Astrocyte of the cerebellum (primary cell): ENCODE measurements at regions not wholly inside any gene's neighbourhood (a gene's known extent, or its start where the extent isn't known, plus 50 kb on each side); places are given as distances from the start of the nearest gene placed in this dataset.
A peak's percentile ranks its signal among the peaks of the same experiment; 100 is the strongest.
"Not testable (repeated sequence)": the region's sequence is repeated elsewhere in the genome, so short reads cannot be mapped to it uniquely, and the experiment has no call there.

Source experiments
- DNase-seq: peaks from one replicate; pipeline ENCODE4 v3.0.0-alpha.2; 2011; ENCODE audit warnings: low read depth
- H3K4me3 ChIP-seq: 2 replicates; pipeline ENCODE4 v1.5.1; 2011; ENCODE audit warnings: mild to moderate bottlenecking, low read depth, low read length, moderate library complexity
- CTCF ChIP-seq: IDR thresholded peaks from 2 replicates; pipeline ENCODE4 v1.5.1; 2012; ENCODE audit warnings: low read length, low read depth, moderate library complexity, mild to moderate bottlenecking; ENCODE audit errors: missing control alignments
- in situ Hi-C: cut with HindIII; loops from 2 replicates; pipeline ENCODE4 v1.10.0; 2017; ENCODE audit warnings: low sequenced_read_pairs

- no peak overlapping the region for H3K4me3 ChIP-seq
- no peak for TF ChIP-seq CTCF
- in situ Hi-C loops = no loop called here
- DNase-seq = peak; percentile 45
Observed at GRCh38 chr12:25615119-25615518, 62.0 kb upstream of the LMNTD1 start.

DNA sequence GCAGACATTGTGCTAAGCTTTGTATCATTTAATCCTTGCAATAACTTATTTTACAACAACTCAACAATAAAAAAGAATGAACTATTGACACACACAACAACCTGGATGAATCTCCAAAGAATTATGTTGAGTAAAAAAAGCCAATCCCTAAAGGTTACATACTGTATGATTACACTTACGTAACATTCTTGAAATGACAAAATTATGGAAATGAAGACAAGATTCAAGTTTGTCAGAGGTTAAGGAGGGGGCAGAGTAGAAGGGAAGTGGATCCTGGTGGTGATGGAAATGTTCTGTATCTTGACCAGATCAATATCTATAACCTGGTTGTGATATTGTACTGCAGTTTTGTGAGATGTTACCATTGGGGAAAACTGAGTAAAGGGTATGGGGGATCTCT lies 63.2 kb upstream of the LMNTD1 start:
- in situ Hi-C loops = no loop called here
- DNase-seq = no peak
- no peak for TF ChIP-seq CTCF
- no peak overlapping the region for H3K4me3 ChIP-seq

GRCh38 chr12:25617991-25618390 lies 64.9 kb upstream of the LMNTD1 start:
- no peak for DNase-seq
- in situ Hi-C loops = no loop called here
- H3K4me3 ChIP-seq = no peak overlapping the region
- TF ChIP-seq CTCF = no peak

DNA sequence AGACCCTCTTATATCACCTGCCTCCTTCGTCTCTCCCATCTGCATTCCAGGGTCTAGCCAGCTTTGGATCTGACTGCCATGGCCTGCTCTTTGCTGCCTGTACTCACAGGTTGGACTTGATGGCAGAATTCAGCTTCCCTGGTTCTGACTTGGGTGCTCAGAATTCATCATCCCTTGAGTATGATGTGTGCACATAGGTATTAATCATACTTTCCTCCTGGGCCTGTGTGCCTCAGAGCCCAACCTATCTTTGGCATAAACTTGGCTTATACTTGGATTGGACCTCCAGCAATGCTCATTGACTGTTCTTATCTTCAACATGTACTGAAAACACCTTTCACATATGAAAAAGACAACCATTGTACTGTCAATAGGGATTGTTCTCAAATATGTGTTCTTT lies 70.7 kb upstream of the LMNTD1 start:
- no peak for DNase-seq
- in situ Hi-C loops = no loop called here
- H3K4me3 ChIP-seq = no peak overlapping the region
- no peak for TF ChIP-seq CTCF

DNA sequence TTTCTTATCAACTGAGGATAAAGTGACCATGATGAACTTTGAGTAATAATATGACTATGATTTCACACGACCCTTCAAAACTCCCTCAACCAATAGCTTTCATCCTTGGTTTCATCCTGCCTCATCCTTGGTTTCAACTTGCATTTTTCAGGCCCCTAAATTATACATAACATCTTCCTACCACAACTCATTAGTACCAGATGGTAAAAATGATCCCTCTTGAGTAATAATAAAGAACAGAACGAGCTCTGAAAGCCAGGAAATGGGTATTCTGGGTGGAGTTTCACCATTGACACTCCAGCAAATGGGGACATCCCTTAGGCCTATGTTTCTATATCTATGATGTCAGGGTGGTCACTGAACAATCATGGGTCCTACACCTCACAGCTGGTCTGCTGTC lies 72.1 kb upstream of the LMNTD1 start:
- no peak overlapping the region for H3K4me3 ChIP-seq
- in situ Hi-C loops = no loop called here
- no peak for TF ChIP-seq CTCF
- DNase-seq = no peak

DNA sequence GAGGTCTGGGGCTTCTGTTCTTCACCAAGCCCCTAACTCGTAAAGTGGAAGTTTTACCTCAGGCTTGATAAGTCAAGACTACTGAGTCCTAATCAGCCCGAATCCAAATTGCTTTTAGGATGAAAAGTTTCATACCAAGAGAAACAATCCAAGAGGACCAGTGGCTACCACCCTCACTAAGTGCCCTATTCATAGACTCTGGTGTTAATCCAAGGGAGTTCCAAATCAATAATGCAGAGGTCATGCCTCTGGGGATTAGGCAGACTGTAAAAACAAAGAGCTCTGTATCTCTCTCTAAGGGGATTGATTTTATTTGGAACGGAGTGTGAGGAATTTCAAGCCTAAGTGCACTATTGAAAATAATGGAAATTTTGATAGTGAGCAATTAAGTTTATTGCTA lies 76.3 kb upstream of the LMNTD1 start:
- in situ Hi-C loops = no loop called here
- H3K4me3 ChIP-seq = no peak overlapping the region
- no peak for TF ChIP-seq CTCF
- no peak for DNase-seq

DNA sequence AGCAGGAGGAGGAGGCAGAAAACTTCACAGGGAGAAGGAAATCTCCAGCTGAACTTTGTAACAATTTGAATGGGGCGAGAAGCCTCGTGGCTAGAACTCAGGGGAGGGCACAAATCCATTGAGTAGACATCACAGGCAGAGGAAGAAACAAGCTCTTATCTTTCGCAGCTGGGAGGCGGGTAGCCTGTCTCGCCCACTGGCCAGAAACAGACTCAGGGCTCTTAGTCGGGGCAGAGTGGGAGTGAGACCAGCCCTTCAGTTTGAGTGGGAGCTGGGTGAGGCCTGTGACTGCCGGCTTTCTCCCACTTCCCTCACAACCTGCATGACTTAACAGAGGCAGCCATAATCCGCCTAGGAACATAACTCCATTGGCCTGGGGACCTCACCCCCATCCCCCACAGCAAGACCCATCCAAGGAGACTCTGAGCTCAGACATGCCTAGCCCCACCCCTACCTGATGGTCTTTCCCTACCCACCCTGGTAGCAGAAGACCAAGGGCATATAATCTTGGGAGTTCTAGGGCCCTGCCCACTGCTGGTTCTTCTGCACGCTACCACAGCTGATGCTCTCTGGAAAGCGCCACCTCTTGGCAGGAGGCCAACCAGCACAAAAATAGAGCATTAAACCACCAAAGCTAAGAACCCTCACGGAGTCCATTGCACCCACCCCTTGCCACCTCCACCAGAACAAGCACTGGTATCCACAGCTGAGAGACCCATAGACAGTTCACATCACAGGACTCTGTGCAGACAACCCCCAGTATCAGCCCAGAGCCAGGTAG lies 77.8 kb upstream of the LMNTD1 start:
- DNase-seq, in situ Hi-C loops, H3K4me3 ChIP-seq: not testable (repeated sequence)

GRCh38 chr12:25633149-25633548 lies 80.1 kb upstream of the LMNTD1 start:
- H3K4me3 ChIP-seq, DNase-seq, in situ Hi-C loops: not testable (repeated sequence)
